Fibroblast of villous mesenchyme (primary cell): ENCODE measurements at regions not wholly inside any gene's neighbourhood (a gene's known extent, or its start where the extent isn't known, plus 50 kb on each side); places are given as distances from the start of the nearest gene placed in this dataset.
A peak's percentile ranks its signal among the peaks of the same experiment; 100 is the strongest.

Experiments used
- DNase-seq: peaks from one replicate; pipeline ENCODE4 v3.0.0-alpha.2; 2010; ENCODE audit warnings: low read depth
- H3K4me3 ChIP-seq: 2 replicates; pipeline ENCODE4 v1.5.1; 2011; ENCODE audit warnings: low read depth, mild to moderate bottlenecking, low read length
- CTCF ChIP-seq: IDR thresholded peaks from 2 replicates; pipeline ENCODE4 v1.5.1; 2012; ENCODE audit warnings: low read depth, mild to moderate bottlenecking, low read length; ENCODE audit not compliant: insufficient read depth

- no peak for DNase-seq
- H3K4me3 ChIP-seq, result no peak overlapping the region
- TF ChIP-seq CTCF, result no peak
These were observed 160.8 kb downstream of the GXYLT1 start for GRCh38 chr12:41983856-41984255.

- no peak for TF ChIP-seq CTCF
- no peak overlapping the region for H3K4me3 ChIP-seq
- no peak for DNase-seq
These were observed 161.3 kb downstream of the GXYLT1 start for GRCh38 chr12:41983394-41983793.

- no peak for DNase-seq
- no peak overlapping the region for H3K4me3 ChIP-seq
- TF ChIP-seq CTCF, result no peak
These were observed 162.9 kb downstream of the GXYLT1 start for GRCh38 chr12:41981758-41982157.

- TF ChIP-seq CTCF, result no peak
- H3K4me3 ChIP-seq, result no peak overlapping the region
- no peak for DNase-seq
These were observed 163.7 kb downstream of the GXYLT1 start for GRCh38 chr12:41981013-41981412.

GRCh38 chr12:41980390-41980789 is 164.3 kb downstream of the GXYLT1 start:
- DNase-seq, result no peak
- no peak overlapping the region for H3K4me3 ChIP-seq
- TF ChIP-seq CTCF, result no peak

GRCh38 chr12:41979574-41979973 is 165.1 kb downstream of the GXYLT1 start:
- no peak overlapping the region for H3K4me3 ChIP-seq
- DNase-seq, result no peak
- no peak for TF ChIP-seq CTCF

- H3K4me3 ChIP-seq, result no peak overlapping the region
- peak; percentile 91 for DNase-seq
- no peak for TF ChIP-seq CTCF
These were observed 172.1 kb downstream of the GXYLT1 start for GRCh38 chr12:41972598-41972997.
